OCI-M1 (cell line): ENCODE measurements at regions not wholly inside any gene's neighbourhood (a gene's known extent, or its start where the extent isn't known, plus 50 kb on each side); places are given as distances from the start of the nearest gene placed in this dataset.

Experiments
- DNase-seq: peaks from one replicate; lab custom pipeline; 2025; lab: John Stamatoyannopoulos, UW

DNA sequence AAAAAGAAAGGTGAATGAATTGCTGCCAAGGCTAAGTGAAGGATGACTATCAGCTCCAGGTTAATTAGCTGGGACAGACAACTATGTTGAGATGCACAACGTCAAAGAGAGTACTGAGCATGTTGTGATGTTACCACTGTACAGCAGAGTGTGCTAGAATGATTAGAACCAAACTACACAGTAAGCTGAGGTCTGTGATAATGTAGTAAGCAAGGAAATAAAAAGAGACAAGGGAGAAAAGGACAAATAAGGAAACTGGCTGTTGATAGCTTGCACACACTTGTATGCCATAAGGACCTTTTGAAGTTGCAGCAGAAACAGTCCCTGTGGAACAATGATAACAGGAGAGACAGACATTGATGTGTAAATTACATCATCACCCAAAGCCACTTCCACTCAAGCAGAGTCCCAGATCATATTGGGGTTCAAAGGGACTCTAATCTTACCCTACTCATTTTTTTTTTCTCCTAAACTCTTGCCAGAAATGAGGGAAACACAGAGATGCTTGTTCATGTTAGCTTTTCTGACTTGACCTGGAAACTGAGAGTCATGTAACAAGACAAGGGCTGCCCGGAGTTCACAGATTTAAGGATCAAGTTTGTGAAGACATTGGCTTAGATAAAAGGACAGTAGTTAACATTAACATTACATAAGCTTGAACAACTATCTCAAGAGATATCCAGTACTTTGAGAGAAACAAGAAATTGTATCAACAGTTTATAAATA, 189.9 kb downstream of the CENPW start:
- DNase-seq, result peak; percentile 76

- DNase-seq, result no peak
Observed at GRCh38 chr6:126530775-126531174, 190.9 kb downstream of the CENPW start.

- DNase-seq, result peak; percentile 67
Observed at GRCh38 chr6:126531286-126531685, 191.4 kb downstream of the CENPW start.

DNA sequence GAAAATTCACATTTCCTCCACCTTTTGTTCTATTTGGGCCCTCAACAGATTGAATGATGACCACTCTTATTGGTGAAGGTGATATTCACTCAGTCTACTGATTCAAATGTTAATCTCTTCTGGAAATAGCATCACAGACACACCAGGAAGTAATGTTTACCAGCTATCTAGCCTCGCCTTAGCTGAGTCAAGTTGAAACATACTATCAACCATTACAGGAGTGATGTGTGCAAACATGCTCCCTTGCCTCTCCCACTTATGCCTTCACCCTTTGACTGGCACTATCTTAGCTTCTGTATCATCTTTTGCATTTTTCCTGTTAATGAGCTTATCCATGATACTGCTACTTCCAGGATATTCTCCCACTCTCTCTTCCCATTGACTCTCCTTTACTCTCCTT, 191.9 kb downstream of the CENPW start:
- no peak for DNase-seq

GRCh38 chr6:126534401-126534800, 194.5 kb downstream of the CENPW start:
- DNase-seq, result no peak

- no peak for DNase-seq
Observed at GRCh38 chr6:126535138-126535537, 195.2 kb downstream of the CENPW start.

DNA sequence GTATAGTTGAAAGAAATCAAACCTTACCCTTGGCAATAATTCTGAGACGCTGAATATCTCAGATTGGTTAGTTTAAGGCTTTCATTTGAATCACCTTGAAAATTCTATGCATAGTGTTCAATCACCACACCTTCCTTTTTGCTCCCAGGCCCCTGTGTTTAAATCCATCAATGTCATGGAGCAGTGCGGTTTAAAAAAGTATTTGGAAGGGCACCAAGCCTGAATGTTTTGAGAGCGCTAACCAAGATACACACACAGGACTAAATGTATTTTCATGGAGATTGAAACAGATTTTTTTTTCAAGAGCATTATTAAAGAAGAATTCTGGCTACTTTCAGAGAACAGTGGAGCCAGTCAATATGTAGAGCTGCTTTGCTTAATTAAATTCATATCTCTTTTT, 195.7 kb downstream of the CENPW start:
- DNase-seq, result no peak

DNA sequence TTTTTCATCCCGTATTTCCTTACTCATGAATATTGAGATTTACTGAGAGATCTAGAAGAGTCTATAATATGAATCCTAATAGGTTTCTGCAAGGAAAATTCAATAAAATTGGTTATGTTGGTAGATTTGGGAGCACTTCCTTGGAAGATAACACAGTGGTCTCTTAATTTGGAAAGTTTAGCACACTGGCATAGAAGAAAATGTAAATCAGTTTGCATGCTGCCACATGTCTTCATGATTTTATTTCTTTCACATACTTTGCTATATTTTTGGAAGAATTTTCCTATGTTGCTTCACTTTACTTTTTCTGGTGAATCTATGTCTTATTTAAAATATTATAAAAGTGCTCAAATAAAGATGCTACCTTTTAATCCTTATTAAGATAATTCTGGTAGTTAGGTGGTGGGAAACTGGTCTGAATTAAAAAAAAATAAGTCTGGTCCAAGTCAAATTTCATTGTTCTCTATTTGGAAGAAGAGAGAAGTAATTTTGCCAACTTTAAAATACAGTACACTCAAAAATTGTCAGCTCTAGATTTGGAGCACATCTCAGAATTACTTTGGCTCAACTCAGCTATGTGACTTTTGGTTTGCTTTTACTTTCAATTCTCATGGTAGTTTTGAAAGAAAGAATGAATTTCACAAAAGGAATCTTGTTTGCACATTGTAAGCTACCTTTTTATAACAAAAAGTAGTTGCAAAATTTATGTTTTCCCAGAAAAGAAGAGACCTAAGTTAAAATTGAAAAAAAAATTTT, 197.3 kb downstream of the CENPW start:
- peak; percentile 45 for DNase-seq

- DNase-seq, result peak; percentile 47
Observed at GRCh38 chr6:126539022-126539421, 199.1 kb downstream of the CENPW start.

DNA sequence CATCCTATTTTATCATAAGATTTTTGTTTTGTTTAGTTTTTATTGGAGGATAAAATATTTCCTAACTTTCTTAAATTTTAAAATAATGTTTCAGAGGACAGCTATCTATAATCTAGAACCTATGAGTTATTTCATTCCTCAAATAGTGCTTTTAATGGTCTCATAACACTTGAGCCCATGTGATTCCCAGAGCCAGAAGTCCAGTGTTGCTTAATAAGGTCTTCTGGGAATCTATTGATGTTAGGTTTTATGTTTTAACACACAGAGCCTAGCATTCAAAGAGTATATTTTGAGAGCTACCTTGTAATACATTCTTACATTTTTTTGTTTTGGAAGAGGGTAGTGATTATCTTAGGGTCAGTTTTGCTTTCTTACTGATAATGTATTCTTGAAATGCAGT, 200.2 kb downstream of the CENPW start:
- DNase-seq, result no peak

- no peak for DNase-seq
Observed at GRCh38 chr6:126541806-126542491, 202.0 kb downstream of the CENPW start.

GRCh38 chr6:126546541-126547120, 206.7 kb downstream of the CENPW start:
- no peak for DNase-seq

- DNase-seq, result no peak
Observed at GRCh38 chr6:126548300-126548699, 208.4 kb downstream of the CENPW start.

DNA sequence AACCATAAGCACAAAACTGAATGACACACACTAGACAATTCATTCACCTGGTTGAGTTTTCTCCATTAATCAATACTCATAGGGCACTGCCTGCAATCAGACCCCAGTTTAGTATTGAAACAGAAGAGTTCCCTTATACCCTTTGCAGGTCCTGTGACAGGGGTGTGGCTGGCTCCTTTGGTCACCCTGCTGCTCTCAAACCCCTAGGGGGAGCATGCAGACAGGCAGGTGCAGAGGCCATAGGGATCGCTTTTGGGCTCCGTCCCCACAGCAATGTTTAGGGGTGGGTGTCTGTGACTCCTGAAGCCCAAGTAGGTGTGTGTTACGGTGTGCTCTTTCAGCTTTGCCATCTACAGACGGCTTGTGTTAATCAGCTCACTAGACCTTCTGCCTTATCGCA, 210.4 kb downstream of the CENPW start:
- no peak for DNase-seq

DNA sequence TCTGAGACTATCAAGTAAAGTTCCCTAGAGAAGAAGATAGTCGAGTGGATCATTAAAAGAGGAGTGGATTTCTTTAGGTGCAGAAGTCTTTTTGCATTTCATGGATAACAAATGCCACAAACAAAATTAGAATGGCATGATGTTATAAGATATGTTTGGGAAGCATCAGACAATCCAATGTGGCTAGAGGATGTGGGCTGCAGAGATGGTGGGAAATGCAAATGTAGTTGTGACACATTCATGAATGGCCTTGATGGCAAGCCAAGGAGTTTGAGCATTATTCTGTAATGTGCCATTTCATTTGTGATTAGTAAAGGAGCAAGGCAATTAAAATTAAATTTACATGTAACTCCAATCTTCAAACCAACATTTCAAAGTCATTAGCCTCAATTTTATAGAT, 211.9 kb downstream of the CENPW start:
- DNase-seq, result no peak

DNA sequence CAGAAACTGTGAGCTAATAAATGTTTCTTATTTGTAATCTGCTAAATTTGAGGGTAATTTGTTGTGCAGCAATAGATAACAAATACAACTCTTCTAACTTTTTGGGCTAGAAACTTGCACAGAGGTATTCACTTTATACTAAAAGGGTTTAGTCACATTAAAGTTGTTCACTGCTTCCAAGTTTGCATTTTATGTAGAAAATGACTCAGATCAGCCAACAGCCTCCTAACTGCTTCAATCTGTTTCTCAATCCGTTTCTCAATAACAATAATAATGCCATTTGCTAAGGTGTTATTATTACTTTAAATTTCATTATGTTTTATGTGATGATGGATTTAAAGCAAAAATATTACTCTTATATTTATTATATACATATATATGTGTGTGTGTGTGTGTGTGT, 213.9 kb downstream of the CENPW start:
- DNase-seq, result no peak

DNA sequence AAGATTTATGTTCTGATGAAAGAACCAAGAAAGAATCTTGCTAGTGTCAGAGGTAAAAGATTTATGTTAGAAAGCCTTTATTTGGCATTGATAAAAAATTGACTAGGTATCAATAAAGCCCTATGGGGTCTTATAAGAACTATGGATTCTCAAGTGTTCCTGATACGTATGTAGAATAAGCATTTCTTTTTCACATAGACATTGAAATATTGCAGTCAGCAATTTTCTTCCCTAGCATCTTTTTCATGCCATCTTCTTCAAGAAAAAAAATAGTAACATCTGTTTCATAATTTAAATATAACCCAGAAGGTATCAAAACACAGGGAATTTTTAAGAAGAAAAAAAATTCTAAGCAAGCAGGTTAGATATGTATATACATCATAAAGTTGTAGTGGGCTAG, 230.6 kb downstream of the CENPW start:
- DNase-seq, result no peak

GRCh38 chr6:126574301-126574700, 234.4 kb downstream of the CENPW start:
- DNase-seq, result no peak

DNA sequence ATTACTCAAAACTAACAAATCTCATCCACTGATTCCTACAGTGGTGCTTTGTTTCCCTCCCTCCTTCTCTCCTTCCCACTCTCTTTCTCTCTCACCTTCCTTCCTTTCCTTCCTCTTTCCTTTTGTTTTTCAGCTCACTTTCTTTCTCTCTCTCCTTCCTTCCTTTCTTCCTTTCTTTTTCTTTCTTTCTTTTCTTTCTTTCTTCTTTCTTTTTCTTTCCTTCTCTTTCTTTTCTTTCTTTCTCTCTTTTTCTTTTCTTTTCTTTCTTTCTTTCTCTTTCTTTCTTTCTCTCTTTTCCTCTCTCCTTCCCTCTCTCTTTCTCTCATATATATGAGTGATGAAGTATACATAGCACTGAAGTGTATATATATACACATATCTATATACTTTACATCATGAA, 241.4 kb downstream of the CENPW start:
- no peak for DNase-seq

GRCh38 chr6:126600258-126600916, 260.5 kb downstream of the CENPW start:
- DNase-seq, result no peak

- no peak for DNase-seq
Observed at GRCh38 chr6:126603410-126603809, 263.5 kb downstream of the CENPW start.

DNA sequence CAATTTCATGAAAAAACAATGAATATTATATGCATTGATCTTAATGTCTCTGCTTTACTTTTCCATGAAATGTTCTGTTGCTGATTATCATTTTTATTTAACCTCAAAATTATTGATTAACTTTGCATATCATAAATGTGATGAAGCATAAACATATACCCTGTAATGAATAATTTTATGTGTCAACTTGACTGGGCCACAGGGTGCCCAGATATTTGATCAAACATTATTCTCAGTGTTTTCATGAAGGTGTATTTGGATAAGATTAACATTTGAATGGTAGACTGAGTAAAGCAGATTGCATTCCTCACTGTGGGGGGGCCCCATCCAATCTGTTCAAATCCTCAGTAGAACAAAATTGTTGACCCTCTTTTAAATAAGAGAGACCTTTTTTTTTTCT, 265.2 kb downstream of the CENPW start:
- no peak for DNase-seq
